ENCODE measurements at regions not wholly inside any gene's neighbourhood (a gene's known extent, or its start where the extent isn't known, plus 50 kb on each side); places are given as distances from the start of the nearest gene placed in this dataset.
"Not testable (repeated sequence)": the region's sequence is repeated elsewhere in the genome, so short reads cannot be mapped to it uniquely, and the experiment has no call there.

DNA sequence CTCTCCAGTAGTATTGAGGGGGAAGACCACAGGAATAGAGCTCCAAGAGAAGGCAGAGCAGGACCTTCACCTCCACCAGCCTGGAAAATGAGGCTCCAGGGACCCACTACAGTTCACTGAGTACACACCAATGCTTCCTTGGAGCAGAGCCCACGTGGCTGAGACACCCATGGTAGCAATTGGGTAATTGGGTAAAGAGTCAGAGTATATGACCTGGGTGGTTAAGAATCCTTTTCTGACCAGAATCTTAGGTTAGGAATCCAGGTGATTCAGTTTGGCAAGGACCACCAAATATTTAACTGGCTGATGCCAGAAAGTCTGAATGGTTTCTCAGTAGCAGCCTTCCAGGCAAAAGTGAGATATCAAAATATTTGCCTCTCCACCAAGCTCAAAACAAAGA lies 107.7 kb downstream of the MDH1 start:
- DNase-seq, result no peak

DNA sequence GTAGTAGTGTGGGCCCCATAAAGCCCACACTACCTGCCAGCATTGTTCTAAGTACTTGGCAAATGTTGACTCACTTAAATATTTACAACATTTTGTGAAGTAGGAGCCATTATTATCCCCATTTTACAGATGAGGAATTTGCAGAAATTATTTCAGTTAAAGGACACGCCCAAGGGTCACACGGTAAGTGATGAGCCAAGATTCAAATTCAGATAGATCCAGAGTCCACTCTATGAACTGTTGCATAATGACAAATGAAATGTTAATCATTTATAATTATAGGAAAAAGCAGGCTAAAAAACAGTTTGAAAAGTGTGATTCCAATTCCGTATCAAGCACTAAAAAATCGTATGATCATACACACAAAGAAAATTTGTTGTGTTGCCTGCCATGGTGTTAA lies 108.4 kb downstream of the MDH1 start:
- no peak for DNase-seq

GRCh38 chr2:63698786-63699548 lies 110.2 kb downstream of the MDH1 start:
- peak; percentile 29 for DNase-seq

- DNase-seq, result no peak
These were observed 110.7 kb downstream of the MDH1 start for GRCh38 chr2:63699549-63699839.

- no peak for DNase-seq
These were observed 111.5 kb downstream of the MDH1 start for GRCh38 chr2:63700271-63700670.

DNA sequence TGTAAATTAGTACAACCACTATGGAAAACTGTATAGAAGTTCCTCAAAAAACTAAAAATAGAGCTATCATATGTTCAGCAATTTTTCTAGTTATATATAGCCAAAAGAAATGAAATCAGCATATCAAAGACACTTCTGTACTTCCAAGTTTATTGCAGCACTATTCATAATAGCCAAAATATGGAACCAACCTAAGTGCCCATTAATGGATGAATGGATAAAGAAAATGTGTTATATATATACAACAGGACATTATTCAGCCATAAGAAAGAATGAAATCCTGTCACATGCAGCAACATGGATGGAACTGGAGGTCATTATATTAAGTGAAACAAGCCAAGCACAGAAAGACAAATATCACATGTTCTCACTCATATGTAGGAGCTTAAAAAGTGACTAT lies 112.6 kb downstream of the MDH1 start:
- DNase-seq, result no peak

DNA sequence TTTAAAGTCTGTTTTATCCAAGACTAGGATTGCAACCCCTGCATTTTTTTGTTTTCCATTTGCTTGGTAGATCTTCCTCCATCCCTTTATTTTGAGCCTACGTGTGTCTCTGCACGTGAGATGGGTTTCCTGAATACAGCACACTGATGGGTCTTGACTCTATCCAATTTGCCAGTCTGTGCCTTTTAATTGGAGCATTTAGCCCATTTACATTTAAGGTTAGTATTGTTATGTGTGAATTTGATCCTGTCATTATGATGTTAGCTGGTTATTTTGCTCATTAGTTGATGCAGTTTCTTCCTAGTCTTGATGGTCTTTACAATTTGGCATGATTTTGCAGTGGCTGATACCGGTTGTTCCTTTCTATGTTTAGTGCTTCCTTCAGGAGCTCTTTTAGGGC lies 117.3 kb downstream of the MDH1 start:
- not testable (repeated sequence) for DNase-seq

- DNase-seq, result no peak
These were observed 122.0 kb downstream of the MDH1 start for GRCh38 chr2:63710732-63711131.

DNA sequence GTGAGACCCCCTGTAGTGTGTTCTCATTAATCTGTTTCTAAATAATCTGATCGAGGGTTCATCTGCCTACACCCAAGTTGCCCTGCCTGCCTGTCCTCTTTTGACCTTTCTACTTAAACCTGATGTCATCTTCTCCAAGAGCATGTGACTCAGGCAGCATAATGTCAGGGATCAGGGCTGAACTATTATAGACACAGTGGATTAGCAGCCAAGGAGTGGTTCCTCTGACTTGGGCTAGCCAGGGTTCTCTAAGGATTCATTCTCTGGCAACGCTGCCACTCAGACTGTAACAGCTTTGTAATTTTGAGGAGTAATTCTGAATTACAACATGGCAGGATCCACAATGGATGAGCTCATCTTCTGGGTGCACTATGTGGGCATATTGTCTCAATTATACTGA lies 124.0 kb downstream of the MDH1 start:
- DNase-seq, result no peak

- DNase-seq, result no peak
These were observed 125.5 kb upstream of the UGP2 start for GRCh38 chr2:63716146-63716545.

GRCh38 chr2:63719052-63719451 lies 122.6 kb upstream of the UGP2 start:
- no peak for DNase-seq

DNA sequence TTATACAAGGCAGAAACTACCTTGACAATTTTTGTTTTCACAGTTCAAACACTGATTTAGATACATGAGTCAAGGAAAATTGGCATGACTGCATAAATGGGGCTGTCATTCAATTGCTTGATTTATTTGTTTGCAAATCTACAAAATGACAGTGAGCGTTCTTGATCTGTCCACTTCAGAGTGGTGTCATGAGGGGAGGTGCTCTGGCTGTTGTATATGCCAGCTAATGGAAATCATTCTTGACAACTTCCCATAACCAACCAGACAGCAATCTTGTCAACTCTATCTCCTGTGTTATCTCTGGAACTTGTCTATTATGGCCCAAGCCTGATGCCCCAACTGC lies 120.6 kb upstream of the UGP2 start:
- DNase-seq, result no peak

DNA sequence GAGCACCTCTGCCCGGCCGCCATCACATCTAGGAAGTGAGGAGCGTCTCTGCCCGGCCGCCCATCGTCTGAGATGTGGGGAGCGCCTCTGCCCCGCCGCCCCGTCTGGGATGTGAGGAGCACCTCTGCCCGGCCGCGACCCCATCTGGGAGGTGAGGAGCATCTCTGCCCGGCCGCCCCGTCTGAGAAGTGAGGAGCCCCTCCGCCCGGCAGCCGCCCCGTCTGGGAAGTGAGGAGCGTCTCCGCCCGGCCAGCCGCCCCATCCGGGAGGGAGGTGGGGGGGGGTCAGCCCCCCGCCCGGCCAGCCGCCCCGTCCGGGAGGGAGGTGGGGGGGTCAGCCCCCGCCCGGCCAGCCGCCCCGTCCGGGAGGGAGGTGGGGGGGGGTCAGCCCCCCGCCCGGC lies 119.4 kb upstream of the UGP2 start:
- DNase-seq, result not testable (repeated sequence)

GRCh38 chr2:63723709-63724108 lies 118.0 kb upstream of the UGP2 start:
- DNase-seq, result no peak

DNA sequence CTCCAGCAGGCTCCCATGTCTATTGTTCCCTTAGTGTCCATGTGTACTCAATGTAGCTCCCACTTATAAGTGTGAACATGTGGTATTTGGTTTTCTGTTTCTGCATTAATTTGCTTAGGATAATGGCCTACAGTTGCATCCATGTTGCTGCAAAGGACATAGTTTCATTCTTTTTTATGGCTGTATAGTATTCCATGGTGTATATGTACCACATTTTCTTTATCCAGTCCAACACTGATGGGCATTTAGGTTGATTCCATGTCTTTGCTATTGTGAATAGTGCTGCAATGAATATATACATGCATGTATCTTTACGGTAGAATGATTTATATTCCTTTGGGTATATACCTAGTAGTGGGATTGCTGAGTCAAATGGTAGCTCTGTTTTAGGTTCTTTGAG lies 116.5 kb upstream of the UGP2 start:
- not testable (repeated sequence) for DNase-seq

GRCh38 chr2:63729362-63729761 lies 112.3 kb upstream of the UGP2 start:
- no peak for DNase-seq

DNA sequence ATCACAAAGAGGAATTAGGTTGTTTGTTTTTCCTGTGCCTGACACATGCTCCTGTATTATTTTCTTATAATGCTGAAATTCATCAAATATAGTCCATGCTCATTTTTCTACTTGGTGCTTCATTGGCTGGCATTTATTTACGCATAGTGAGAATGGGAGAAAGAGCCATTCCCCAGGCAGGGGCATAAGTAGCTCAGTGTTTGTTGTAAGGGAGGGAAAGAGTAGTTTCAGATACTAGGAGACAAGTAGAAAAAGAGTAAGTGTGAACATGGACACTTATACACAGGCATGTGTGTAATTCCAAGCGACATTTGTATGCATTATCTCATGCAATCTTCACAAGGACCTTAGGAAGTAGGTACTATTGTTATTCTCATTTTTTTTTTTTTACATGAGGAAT lies 111.9 kb upstream of the UGP2 start:
- no peak for DNase-seq

DNA sequence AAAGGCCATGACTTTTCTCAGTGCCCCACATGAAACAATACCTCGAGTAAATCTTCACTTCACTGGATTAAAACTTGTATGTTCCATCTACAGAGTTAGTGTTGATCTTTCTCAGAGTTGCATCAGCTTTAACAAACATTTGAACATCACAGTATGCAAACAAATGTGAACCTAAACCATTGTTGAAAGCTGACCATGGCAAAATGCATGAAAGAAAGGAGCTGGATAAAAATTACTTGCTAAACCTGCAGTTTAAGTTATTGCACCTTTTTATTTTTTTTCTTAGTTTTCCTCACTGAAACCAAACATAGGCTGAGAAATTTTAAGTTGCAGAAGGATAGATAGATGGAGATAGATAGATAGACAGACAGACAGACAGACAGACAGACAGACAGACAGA lies 107.2 kb upstream of the UGP2 start:
- DNase-seq, result no peak

DNA sequence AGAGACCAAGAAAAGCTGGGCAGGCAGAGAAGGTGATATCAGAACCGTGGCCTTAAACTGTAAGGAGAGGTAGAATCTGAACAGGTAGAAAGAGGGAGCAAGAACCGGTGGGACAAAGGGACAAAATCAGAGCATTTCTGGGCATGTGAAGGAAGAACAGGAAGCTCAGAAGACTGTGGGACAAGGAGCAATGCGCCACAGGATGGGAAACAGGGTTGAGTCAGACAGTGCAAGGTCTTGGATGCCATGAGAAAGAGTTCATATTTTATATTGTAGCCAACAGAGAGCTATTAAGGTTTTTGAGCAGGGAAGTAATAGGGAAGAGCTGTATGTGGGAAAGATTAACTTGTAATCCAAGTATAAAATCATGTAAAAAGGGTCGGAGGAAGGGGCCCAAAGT lies 106.4 kb upstream of the UGP2 start:
- no peak for DNase-seq

- peak; percentile 69 for DNase-seq
These were observed 105.8 kb upstream of the UGP2 start for GRCh38 chr2:63735931-63736330.

DNA sequence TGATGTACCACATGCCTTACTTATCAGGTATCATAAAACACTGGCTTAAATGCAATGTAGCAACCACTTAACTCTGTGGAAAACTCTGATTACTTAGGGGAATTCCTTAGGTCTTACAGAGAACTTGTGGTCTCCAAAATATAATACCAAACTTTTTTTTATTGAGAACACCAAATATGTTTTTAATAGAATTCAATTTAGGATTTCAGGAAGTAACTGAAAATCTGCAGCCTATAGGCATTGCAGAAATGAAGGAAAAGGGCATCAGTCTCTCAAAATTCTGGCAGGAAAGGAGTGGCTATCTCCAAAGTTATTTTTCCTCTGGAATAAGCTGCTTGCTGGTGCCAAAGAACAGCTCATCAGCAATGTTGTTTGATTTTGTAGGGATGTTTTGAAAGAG lies 105.3 kb upstream of the UGP2 start:
- DNase-seq, result no peak

GRCh38 chr2:63737081-63737751 lies 104.5 kb upstream of the UGP2 start:
- DNase-seq, result no peak

GRCh38 chr2:63738019-63738418 lies 103.7 kb upstream of the UGP2 start:
- DNase-seq, result no peak

- DNase-seq, result not testable (repeated sequence)
These were observed 102.5 kb upstream of the UGP2 start for GRCh38 chr2:63739180-63739579.

DNA sequence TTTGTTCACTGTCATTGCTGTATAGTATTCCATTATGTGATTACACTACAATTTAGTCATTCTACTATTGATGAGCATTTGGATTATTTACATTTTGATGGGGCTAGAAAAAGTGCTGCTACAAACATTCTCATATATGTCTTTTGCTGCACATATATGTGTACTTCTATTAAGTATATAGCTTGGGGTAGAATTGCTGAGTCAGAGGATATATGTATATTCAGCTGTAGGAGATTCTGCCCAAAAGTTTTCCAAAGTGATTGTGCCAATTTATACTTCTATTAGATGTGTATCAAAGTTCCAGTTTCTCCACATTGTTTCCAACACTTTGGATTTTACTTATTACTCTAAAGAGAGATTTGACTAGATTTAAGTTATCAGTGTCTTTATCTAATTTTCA lies 101.7 kb upstream of the UGP2 start:
- no peak for DNase-seq

Measured in NCI-H526 treated with DMSO at 0.1 percent for 48 hours (cell line).